Lower lobe of right lung (tissue), 2 donors: ENCODE measurements at regions not wholly inside any gene's neighbourhood (a gene's known extent, or its start where the extent isn't known, plus 50 kb on each side); places are given as distances from the start of the nearest gene placed in this dataset.

Experiments used
- ATAC-seq, 2 donors: fragments of 200-7000 bp; cut with Tn5 transposase; one replicate each; pipeline ENCODE4 v1.9.1; 2020 to 2022; ENCODE audit warnings: mild to moderate bottlenecking in 2 of 2, moderate library complexity in 2 of 2
- DNase-seq: peaks from one replicate; pipeline ENCODE4 v3.0.0-alpha.2; 2020
- H3K27ac ChIP-seq: fragments of 200-600 bp; one replicate; pipeline ENCODE4 v1.8.0; 2022
- H3K27me3 ChIP-seq: fragments of 200-600 bp; one replicate; pipeline ENCODE4 v1.8.0; 2022; ENCODE audit warnings: low read depth
- H3K36me3 ChIP-seq: fragments of 200-600 bp; one replicate; pipeline ENCODE4 v1.8.0; 2022; ENCODE audit warnings: mild to moderate bottlenecking
- H3K4me1 ChIP-seq: fragments of 200-600 bp; one replicate; pipeline ENCODE4 v1.8.0; 2022
- H3K4me3 ChIP-seq: fragments of 200-600 bp; one replicate; pipeline ENCODE4 v1.8.0; 2022; ENCODE audit warnings: mild to moderate bottlenecking
- H3K9me3 ChIP-seq: fragments of 200-600 bp; one replicate; pipeline ENCODE4 v1.8.0; 2022
- intact Hi-C: fragments of 100-400 bp; cut with DNase I; formaldehyde crosslinking; loops from one replicate; pipeline ENCODE4 v1.11.0; 2022
- TF ChIP-seq, protein P1 (sequence below): fragments of 200-600 bp; IDR thresholded peaks from one replicate; pipeline ENCODE4 v1.8.0; 2022; ENCODE audit warnings: antibody characterized with exemption, mild to moderate bottlenecking
- donor health status: DM: no; HTN: yes; CAD: no; lungs with severe emphysema.

DNA sequence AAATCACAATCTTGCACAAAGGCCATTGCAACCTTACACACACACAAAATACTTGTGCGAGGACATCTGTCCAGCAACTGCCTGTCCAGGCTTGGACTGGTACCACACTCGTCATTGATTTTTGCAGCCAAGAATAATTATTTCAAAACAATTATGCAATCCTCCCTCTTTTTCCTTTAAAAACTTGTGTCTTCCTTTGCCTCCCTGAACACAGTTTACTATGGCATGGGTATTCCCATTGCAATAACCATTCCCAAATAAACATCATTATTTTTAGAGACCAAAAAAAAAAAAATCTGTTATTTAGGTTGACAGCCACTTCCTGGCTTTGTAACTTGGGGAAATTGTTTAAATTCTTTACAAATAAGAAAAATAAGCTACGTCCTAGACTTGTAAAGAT is 54.0 kb downstream of the C11orf91 start:
- Histone ChIP-seq H3K9me3 (no peaks in the 10 kb centered on the region), H3K4me1 (no peaks in the 10 kb centered on the region), H3K27ac (no peak overlapping the region), H3K36me3 (no peaks in the 10 kb centered on the region), H3K4me3 (no peak overlapping the region), H3K27me3 (no peaks in the 10 kb centered on the region)
- intact Hi-C loops, result no loop called here
- DNase-seq (no peak), ATAC-seq (no peak)
- TF ChIP-seq, protein P1, sequence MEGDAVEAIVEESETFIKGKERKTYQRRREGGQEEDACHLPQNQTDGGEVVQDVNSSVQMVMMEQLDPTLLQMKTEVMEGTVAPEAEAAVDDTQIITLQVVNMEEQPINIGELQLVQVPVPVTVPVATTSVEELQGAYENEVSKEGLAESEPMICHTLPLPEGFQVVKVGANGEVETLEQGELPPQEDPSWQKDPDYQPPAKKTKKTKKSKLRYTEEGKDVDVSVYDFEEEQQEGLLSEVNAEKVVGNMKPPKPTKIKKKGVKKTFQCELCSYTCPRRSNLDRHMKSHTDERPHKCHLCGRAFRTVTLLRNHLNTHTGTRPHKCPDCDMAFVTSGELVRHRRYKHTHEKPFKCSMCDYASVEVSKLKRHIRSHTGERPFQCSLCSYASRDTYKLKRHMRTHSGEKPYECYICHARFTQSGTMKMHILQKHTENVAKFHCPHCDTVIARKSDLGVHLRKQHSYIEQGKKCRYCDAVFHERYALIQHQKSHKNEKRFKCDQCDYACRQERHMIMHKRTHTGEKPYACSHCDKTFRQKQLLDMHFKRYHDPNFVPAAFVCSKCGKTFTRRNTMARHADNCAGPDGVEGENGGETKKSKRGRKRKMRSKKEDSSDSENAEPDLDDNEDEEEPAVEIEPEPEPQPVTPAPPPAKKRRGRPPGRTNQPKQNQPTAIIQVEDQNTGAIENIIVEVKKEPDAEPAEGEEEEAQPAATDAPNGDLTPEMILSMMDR, result no peak

DNA sequence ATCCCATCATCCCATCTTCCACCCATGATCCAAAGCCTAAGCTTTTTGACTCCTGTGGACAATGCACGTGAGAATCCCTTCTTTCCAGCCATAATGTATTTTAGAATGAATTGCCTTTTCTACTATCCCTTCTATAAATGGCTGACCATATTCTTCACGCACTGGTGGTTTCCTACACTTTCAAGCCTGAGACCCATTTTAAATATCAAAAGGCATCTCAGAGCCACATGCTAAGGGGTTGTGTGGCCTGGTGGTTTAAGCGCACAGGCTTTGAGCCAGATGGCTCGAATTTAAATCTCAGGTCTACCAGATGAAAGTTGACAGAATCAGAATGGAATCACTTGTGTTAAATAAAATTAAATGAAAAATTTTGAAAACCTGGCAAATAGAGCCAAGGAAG is 54.5 kb downstream of the C11orf91 start:
- H3K36me3 ChIP-seq, result no peaks in the 10 kb centered on the region
- DNase-seq, result no peak
- H3K4me3 ChIP-seq, result no peak overlapping the region
- H3K27ac ChIP-seq, result no peak overlapping the region
- intact Hi-C loops, result no loop called here
- H3K27me3 ChIP-seq, result no peaks in the 10 kb centered on the region
- TF ChIP-seq, protein P1, result no peak
- no peak for ATAC-seq
- no peaks in the 10 kb centered on the region for H3K9me3 ChIP-seq
- no peaks in the 10 kb centered on the region for H3K4me1 ChIP-seq

DNA sequence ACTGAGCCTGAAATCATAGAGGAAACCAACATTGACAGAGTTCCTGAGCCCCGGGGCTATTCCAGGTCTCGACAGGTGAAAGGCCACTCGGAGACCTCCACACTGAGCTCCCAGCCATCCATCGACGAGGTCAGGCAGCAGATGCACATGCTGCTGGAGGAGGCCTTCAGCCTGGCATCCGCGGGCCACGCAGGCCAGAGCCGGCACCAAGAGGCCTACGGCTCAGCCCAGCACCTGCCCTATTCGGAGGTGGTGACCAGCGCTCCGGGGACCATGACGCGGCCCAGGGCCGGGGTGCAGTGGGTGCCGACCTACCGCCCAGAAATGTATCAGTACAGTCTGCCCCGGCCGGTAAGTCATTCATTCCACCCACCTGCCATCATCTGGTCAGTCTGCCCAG is 54.9 kb downstream of the C11orf91 start:
- Histone ChIP-seq H3K36me3 (no peaks in the 10 kb centered on the region), H3K4me3 (no peak overlapping the region), H3K27me3 (peaks cover 3% of the 10 kb centered on the region), H3K9me3 (no peaks in the 10 kb centered on the region), H3K4me1 (no peaks in the 10 kb centered on the region), H3K27ac (no peak overlapping the region)
- TF ChIP-seq, protein P1, result no peak
- intact Hi-C loops, result no loop called here
- DNase-seq (no peak), ATAC-seq (no peak)

DNA sequence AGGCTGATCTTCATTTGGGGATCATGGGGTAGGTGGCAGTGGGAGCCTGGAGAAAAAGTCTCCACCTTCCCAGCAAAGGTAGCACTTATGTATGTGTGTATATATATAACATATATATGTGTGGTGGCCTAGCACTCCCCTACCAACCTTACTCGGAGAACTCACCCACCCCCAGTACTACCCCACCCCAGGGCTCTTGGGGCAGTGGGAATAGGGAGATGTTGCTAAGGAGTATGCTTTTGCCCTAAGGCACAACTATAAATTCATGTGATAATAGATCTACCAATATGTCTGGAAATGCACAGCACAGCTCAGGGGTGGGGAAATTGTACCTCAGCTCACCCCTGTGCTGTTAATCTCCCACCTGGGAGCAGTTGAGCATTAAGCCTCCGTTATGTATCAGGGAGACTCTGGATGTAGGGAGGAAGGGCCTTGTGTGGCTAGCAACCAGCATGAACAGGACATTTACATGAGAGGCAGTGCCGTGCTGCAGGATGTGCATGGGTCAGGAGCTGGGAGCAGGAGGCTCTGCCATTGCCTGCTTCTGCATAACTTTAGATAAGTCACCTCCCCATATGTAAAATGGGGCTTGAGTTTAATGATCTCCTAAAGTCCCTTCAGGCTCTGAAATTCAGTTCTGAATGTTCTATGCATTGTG is 57.3 kb downstream of the C11orf91 start:
- Histone ChIP-seq H3K36me3 (no peaks in the 10 kb centered on the region), H3K4me3 (no peak overlapping the region), H3K27ac (no peak overlapping the region), H3K4me1 (no peaks in the 10 kb centered on the region), H3K27me3 (peaks cover 8% of the 10 kb centered on the region), H3K9me3 (no peaks in the 10 kb centered on the region)
- TF ChIP-seq, protein P1, result no peak
- intact Hi-C loops, result no loop called here
- DNase-seq, result no peak
- no peak for ATAC-seq

DNA sequence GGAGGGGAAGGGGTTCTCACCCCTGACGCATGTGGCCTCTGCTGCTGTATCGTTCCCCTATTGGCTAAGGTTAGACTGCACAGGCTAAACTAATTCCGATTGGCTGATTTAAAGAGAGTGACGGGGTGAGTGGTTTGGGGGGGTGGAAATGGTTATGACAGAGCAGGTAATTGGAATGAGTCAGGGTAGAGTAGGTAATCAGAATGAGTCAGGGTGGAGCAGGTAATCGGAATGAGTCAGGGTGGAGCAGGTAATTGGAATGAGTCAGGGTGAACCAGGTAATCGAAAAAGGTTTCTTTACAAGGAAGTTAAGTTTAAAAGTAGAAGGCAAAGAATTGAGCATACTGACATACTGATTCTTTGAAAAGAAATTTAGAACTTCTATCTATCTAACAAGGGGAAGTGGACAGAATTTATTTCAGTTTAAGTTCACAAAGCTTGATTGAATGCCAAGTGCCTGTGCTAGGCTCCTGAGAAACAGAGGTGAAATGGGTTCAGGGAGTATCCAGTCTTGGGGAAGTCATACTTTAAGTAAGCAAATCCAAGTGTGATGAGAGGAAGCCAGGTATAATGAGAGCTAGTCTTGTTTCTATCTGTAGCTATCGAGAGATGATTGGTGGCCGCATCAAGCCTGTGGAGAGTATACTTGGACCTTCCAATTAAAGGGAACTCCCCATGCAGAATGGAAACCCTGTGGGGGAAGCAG is 58.0 kb downstream of the C11orf91 start:
- no peak overlapping the region for H3K4me3 ChIP-seq
- no peak overlapping the region for H3K27ac ChIP-seq
- ATAC-seq (no peak), DNase-seq (no peak)
- no peaks in the 10 kb centered on the region for H3K4me1 ChIP-seq
- TF ChIP-seq, protein P1, result no peak
- intact Hi-C loops, result no loop called here
- H3K27me3 ChIP-seq, result peaks cover 8% of the 10 kb centered on the region
- H3K36me3 ChIP-seq, result no peaks in the 10 kb centered on the region
- H3K9me3 ChIP-seq, result no peaks in the 10 kb centered on the region
